Left ventricle myocardium superior (tissue), 1 donor: ENCODE measurements at regions not wholly inside any gene's neighbourhood (a gene's known extent, or its start where the extent isn't known, plus 50 kb on each side); places are given as distances from the start of the nearest gene placed in this dataset.

Experiments
- ATAC-seq: fragments of 200-7000 bp; cut with Tn5 transposase; one replicate; pipeline ENCODE4 v1.9.1; 2020; ENCODE audit warnings: mild to moderate bottlenecking, moderate library complexity
- DNase-seq: peaks from one replicate; pipeline ENCODE4 v3.0.0-alpha.2; 2020
- intact Hi-C: fragments of 100-400 bp; cut with micrococcal nuclease; formaldehyde crosslinking; loops from one replicate; pipeline ENCODE4 v1.11.0; 2022
- donor health status: DM: no; HTN: yes; CAD: no; lungs with severe emphysema.

DNA sequence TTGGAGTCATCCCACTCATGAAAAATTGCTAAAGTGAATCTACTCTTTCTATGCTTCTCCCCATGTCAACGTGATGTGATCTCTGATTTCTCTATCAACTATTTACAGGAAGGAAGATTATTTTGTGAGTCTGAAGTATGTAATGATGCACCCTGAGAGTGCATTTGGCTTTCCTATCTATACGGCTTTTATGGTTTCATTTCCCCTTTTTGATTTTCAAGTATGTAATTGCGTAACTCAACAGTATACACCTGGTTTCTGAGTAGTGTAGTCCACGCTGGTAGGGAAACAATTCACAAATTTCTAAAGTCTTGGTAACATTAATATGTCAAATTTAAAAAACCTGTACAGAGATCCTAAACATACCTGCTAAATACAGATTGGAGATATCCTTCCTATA lies 194.7 kb upstream of the SEMA3A start:
- no peak for ATAC-seq

DNA sequence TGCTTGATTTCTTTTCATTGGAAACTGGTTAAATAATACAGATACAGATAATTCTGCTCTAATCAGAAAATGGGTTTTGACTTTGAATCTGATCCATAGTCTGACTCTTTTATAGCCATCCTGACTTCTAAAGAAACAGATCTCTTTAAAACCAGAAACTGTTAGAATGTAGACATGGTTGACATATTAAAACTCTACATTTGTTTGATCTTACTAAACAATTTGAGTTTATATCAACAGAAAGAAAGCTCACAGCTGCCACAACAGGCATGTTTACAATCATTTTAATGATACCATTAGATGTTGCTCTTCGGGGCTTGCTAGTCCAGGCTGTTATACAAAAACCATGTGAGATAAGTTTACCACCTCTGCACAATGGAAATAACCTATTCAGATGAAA lies 193.0 kb upstream of the SEMA3A start:
- intact Hi-C loops = no loop called here
- ATAC-seq (no peak), DNase-seq (no peak)

More for the DNA sequence above, 194.7 kb upstream of the SEMA3A start:
- intact Hi-C loops = no loop called here
- no peak for DNase-seq

DNA sequence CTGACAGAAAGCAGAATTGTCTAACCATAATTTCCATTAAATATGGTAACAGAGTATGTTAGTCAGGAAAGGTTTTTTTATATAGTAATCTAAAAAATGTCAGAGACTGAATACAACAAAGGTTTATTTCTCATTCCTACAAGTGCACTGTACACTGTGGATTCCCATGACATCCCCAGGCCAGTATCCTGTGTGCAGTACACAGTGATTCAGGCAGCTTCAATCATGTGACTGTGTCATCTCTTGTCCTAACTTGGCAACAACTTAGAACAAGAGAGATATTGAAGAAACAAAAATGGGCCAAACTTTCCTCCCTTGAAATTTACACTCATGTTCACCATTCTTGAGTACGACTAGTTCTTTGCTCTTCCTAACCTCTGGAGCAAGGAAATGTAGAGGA lies 189.8 kb upstream of the SEMA3A start:
- intact Hi-C loops = no loop called here
- no peak for ATAC-seq
- DNase-seq = no peak

DNA sequence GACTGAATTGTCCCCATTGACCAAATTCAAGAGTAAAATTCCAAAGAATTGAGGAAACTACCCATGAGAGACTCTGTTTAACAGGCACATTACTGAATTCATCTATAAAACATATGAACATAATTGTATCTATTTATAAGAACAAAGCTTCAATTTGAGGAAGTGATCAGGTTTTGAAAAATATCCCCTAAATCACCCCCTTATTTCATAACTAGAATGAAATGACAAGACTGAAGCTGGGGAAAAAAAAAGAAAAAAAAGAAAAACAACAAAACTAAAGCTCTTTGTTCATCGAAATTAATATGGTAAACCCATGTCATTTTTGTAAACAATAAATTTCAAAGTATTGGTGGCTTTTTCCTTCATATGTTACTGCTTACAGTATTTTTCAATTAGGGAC lies 184.9 kb upstream of the SEMA3A start:
- no peak for ATAC-seq
- intact Hi-C loops = no loop called here

DNA sequence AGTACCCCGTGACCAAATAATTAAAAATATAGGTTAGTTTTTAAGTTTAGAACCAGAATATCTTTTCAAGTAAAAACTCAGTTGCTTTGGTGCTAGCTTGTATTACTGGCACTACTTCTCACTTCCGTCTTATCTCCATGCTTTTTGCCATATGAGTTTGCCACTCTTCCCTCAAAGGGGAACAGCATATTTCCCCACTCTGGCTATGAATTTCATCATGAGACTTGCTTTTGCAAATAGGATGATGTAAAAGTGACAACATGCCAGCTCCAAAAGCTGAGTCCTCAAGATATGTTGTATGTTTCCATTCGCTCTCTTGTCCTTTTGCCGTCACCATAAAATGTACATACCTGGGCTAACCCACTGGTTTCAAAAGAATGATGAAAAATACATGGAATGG lies 178.1 kb upstream of the SEMA3A start:
- ATAC-seq = no peak
- DNase-seq = no peak
- intact Hi-C loops = no loop called here

More for the DNA sequence above, 184.9 kb upstream of the SEMA3A start:
- no peak for DNase-seq

DNA sequence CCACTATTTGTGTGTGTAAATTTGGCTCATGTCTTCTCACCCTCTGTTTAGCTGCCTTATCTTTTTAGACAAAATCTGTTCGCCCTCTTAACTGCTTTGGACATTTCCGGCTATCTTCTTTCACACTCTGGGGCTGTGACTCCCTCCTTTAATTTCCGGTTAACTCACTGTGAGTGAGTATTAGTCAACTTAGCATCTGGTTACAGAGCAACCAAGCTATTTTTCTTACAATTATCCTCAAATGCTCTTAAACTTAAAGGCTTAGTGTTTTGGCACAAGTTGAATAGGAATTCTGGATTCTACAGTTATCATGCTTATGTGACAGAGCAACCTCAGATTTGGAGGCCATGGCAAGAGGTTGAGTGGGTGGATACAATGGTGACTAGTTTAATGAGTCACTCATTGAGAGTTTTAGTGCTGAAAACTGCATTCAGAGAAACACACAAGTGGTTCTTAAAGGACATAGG lies 177.6 kb upstream of the SEMA3A start:
- ATAC-seq = no peak
- no peak for DNase-seq
- intact Hi-C loops = no loop called here

DNA sequence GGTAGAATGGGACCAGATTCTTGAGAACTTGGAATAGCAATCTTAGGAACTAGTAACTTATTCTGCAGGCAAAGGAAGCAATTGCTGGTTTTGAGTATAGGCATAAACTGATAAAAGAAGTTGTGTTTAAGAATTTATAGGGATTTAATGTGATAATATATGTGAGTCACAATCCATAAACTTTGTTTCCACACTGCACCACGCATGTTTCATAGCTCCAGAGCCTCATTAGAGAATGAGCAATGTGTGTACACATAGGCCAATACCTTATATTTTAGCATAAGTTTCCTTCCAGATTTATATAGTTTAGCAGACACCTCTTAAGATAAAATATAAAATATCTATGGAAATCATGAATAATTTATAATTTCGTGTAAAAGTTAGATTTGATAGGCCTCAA lies 175.5 kb upstream of the SEMA3A start:
- DNase-seq (no peak), ATAC-seq (no peak)
- intact Hi-C loops = no loop called here

DNA sequence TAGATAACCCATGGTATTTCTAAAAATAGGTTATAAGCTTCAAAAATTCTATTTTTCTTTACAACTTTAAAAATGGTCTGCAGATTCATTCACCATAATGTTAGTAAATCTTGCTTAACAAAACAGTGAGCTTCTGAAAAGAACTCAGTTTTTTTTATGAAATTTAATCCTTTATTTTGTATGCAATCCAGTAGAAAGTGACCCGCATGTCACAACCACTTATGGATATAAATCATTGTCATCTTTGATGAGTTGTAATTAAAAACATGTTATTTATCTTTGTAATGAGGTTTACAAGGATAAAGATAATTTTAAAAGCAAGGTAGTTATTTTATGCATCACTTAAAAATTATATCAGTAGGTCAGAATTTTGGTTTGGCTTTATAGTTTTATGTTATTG lies 173.5 kb upstream of the SEMA3A start:
- ATAC-seq = no peak
- intact Hi-C loops = no loop called here

DNA sequence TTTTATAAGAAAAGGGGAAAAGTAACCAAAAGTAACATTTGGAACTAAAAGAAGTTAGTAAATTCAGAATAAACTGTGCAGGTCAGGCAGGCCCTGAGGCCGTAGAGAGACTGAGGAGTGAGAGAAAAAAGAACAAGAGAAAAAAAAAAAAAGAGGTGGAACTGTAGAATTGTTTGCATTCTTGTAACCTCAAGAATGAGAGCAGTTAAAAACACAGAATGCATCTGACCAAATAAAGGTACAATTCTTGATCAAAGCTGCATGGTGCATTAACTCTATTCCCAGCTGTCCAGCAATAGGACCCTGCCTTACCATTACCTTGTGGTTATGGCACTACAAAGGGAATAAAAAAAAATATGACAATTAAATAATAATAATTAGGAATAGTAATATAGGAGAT lies 170.1 kb upstream of the SEMA3A start:
- ATAC-seq = no peak
- no peak for DNase-seq
- intact Hi-C loops = no loop called here

More for the DNA sequence above, 173.5 kb upstream of the SEMA3A start:
- DNase-seq = no peak

DNA sequence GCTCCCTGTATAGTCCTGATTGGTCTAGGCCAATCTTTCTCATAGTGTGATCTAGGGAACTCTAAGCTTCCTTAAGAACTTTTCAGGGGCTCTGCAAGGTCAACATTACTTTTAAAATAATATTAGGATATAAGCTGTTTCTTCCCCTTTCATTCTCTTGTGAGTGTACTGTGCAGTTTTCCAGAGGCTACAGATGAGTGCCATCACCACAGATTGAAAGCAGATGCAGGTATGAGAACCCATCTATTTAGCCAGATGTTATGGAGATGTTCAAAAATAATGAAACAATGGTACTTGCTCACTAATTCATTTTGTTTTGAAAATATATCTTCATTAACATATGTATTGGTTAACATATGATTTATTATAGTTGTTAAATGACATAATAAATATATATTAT lies 169.2 kb upstream of the SEMA3A start:
- no peak for DNase-seq
- intact Hi-C loops = no loop called here
- no peak for ATAC-seq

DNA sequence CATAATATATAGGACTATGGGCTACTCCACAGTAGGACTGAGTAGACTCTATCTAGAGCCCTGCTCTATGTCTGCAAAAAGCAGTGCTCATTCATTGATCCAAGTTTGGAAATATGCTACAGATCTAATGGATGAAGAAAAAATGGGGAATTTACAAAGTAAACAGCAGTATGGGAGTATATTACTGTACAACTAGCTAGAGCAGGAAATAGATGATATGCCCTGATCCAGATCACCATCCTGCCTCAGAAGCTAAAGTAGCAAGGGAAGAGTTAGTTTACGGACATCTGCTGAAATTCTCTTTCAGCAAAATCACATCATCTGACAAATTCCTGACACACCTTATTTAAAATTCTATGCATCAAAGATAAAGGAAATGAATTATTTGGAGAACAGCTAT lies 168.2 kb upstream of the SEMA3A start:
- ATAC-seq = no peak
- DNase-seq = no peak
- intact Hi-C loops = no loop called here

DNA sequence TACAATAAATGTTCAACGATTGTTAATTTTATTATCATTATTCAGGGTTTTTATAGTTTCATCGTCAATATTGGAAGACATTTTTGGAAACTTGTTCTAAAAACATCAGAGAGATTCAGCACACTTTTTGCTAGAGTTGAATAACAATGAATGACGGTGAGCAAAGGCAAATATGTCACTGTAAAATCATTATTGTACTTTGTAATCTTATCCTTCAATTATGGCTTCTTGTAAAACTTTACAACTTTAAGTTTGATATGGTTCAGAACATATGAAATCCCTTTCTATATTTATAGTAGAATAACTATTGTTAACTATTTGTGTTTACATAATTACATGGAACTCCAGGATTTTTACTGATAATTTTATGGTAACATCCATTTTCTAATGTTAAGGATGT lies 167.8 kb upstream of the SEMA3A start:
- intact Hi-C loops = no loop called here
- ATAC-seq (no peak), DNase-seq (no peak)

DNA sequence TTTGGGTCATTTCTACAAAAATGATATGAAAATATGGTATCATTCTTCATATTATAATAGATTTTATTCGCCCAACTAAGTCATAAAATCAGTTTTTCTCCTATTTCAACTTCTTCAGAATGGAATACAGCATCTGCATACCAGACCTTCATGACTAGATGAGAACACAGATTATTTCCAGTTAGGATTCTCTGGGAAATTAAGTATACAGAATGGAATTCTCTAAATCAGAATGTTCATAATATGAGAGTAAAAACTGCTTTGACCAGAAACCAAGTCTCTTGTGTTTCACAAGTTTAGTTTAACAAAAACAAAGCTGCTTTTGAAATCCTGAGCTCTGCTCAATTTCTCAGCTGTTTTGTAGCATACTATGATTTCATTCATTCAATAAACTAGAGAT lies 160.3 kb upstream of the SEMA3A start:
- no peak for DNase-seq
- no peak for ATAC-seq
- intact Hi-C loops = no loop called here

DNA sequence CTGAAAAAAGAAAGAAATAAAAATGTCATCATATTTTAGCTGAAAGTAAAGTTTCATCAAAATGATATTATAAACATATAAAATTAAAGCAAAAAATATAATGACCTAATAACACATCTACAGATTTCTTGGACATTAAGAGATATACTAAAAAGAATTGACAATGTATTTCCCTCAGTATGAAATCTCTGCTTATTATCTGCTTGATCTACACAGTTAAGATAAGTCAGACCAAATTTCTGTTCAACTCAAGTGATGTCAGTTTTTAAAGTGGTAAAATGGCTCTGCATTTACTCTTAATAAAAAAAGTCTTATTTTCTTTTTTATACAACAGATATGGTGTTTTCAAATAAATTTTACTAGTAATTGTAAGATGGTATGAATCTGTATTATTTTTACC lies 159.4 kb upstream of the SEMA3A start:
- DNase-seq (no peak), ATAC-seq (no peak)
- intact Hi-C loops = no loop called here

DNA sequence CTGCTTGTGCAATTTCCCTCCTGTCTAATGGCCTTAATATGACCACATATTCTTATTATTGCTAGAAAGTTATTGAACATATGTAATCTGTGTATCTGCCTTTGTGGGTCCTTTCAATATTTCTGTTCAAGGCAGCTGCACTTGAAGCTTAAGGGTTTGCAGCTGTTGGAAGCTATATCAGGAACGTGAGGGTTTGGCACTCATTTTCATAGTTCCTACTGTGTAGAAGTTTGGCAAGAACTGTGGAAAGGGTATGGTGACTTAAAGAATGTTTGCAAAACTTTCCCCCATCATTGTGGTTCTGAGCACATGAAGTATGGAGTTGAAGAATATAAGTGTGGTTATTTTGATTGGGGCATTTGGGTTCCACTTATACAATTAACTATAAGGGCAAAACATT lies 144.7 kb upstream of the SEMA3A start:
- intact Hi-C loops = no loop called here
- no peak for DNase-seq
- ATAC-seq = no peak

DNA sequence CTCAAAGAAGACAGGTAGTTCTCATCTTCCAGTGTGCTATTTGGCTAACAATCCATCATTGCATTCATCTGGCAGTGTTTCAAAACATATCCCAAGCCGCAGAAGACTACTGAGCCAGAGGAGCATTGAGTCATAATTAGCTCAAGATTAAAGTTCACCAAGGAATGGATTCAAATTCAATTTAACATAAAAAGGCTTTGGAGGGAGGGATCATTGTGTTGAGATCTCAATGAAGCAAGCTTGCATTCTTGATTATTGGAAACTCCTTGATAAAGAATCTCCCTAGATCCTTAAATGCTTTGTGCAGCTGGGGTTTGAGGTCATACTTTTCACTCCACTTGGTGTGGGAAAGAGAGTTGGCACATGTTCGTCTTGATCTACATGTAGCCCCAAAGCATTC lies 142.8 kb upstream of the SEMA3A start:
- DNase-seq = no peak
- intact Hi-C loops = no loop called here
- no peak for ATAC-seq

DNA sequence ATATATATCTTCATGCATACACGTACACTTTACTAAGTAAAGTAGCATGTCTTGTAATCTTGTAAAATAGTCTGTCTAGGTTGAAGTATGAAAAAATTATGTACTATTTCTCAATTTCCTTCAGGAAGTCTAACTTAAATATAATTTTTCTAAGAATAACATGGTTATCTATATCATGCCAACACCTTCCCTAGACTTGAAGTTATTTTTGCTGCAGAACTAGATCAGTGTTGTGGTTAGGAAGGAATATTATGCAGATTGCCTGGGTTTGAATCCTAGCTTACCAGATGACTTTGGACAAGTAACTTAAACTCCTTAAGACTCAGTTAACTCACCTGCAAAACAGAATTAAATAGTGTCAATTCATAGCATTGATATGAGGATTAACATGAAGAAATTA lies 142.2 kb upstream of the SEMA3A start:
- intact Hi-C loops = no loop called here
- ATAC-seq (no peak), DNase-seq (no peak)

DNA sequence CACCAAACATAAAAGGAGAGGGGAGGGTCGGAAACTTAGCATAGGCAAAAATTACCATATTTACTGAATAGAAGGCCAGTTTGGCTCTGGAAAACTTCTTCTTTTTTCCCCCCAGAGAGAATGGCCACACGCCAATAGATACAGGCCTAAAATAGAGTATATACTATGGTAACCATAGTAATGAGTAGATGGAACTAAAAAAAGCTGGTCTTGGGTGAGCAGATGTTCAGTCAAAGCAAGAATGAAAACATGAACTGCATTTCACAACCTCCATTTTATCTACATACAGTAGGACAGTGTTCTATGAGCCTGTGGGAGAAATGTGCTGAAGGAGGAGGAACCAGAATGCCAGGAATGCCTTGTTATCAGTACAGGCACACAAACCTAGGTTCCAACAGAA lies 141.7 kb upstream of the SEMA3A start:
- intact Hi-C loops = no loop called here
- DNase-seq (no peak), ATAC-seq (no peak)

DNA sequence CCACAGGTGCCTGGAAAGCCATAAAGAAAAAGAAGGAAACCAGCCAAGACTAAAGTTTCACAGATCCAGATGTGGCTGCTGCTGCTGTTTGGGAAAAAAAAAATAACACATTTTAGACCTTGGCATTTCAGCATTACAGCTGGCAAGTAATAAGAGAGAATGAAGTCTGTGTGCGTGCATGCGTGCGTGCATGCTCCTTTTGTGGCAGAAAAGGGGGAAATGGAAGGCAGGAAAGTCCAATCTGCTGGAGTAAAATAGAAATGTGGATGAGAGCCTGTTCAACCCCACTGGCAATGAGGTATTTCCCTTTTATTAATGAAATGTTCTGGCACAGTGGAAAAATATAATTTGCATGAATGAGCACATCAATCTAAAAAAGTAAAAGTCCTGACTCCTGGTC lies 137.0 kb upstream of the SEMA3A start:
- DNase-seq (no peak), ATAC-seq (no peak)
- intact Hi-C loops = no loop called here

DNA sequence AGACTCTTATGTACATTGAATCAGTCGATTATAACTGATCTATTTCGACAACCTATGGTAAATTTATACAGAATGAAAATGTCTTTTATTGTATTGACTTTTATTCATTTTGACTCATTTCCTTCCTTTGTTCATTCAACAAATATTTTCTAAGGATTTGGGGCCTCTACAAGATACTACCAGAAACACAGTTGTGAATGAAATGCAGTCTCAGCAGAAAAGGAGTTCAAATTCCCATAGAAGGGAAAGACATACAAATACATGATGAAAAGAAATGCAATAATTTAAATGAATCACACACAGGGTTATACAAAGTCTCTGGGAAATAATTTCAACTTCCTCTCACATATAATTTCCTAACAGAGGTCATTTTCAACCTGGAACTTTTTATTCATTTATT lies 134.0 kb upstream of the SEMA3A start:
- ATAC-seq (no peak), DNase-seq (no peak)
- intact Hi-C loops = no loop called here

DNA sequence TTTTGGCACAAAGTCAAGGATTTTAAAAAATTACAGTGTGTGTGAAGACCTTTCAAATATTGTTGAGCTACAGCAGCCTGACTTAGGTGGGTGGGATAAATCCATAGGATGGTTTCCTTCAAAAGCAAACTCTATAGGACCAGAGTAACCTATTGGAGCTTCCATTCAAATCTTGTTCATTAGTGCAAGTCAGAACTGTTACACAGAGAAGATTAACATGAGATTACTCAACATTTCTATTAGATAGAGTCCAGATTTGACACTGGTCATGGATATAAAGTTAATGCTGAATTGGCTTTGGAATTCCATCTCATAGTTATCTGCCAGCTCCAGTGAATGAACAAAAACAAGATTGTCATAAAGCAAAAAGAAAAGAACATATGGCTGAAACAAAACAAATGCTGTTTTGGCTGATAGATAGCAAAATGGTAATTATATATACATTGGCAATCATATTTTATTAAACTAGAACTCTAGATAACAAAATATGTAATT lies 129.6 kb upstream of the SEMA3A start:
- DNase-seq (no peak), ATAC-seq (no peak)
- intact Hi-C loops = no loop called here

DNA sequence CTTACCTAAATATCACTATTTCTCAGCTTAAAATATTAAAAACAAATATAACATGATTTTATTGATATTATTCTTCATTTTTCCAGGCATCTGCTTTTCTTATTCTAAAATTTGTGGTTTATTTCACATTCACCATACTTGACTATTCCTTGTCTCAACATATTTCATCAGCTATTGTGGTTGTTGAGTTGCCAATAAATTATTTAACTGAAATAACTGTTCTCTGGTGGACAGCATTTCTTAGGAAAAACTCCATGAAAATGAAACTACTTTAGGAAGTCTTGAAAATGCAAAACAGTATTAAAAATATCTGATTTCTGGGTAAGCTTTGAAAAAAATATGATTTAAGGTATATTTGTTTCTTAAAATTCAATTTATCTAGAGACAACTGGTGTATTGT lies 122.9 kb upstream of the SEMA3A start:
- DNase-seq = no peak
- no peak for ATAC-seq
- intact Hi-C loops = no loop called here
